Testis (tissue), 2 donors: ENCODE measurements at regions not wholly inside any gene's neighbourhood (a gene's known extent, or its start where the extent isn't known, plus 50 kb on each side); places are given as distances from the start of the nearest gene placed in this dataset.

Experiments
- DNase-seq: peaks from one replicate; pipeline ENCODE4 v3.0.0-alpha.2; 2019
- H3K27ac ChIP-seq, 2 donors: fragments of 200-600 bp; sonication (generic); one replicate each; pipeline ENCODE4 v1.5.1; 2019
- H3K27me3 ChIP-seq: fragments of 200-600 bp; sonication (generic); one replicate; pipeline ENCODE4 v1.5.1; 2019
- H3K36me3 ChIP-seq: fragments of 200-600 bp; sonication (generic); one replicate; pipeline ENCODE4 v1.5.1; 2017; ENCODE audit warnings: low read depth; ENCODE audit errors: missing control alignments
- H3K4me1 ChIP-seq: fragments of 200-600 bp; sonication (generic); one replicate; pipeline ENCODE4 v1.5.1; 2019
- H3K4me3 ChIP-seq, 2 donors: fragments of 200-600 bp; sonication (generic); one replicate each; pipeline ENCODE4 v1.5.1; 2017 to 2019
- H3K9me3 ChIP-seq: fragments of 200-600 bp; sonication (generic); one replicate; pipeline ENCODE4 v1.5.1; 2017
- CTCF ChIP-seq, 3 experiments: fragments of 450-650 bp in 2 of 3; fragments of 200-600 bp in 1 of 3; sonication (generic) in 1 of 3; IDR thresholded peaks; one replicate each; pipeline ENCODE4 v1.5.1; 2016 to 2019; ENCODE audit warnings: antibody characterized with exemption in 3 of 3, mild to moderate bottlenecking in 2 of 3, moderate library complexity in 1 of 3
- POLR2A ChIP-seq: fragments of 450-650 bp; IDR thresholded peaks from one replicate; pipeline ENCODE4 v1.6.1; 2017; ENCODE audit warnings: antibody characterized with exemption, mild to moderate bottlenecking, moderate library complexity
- WGBS, 2 donors: methylation state at CpG; one replicate each; pipeline ENCODE4 v1.1.5; 2018; 5-methylcytosine and 5-hydroxymethylcytosine counted together
- intact Hi-C: fragments of 100-400 bp; cut with DNase I; formaldehyde crosslinking; loops from one replicate; pipeline ENCODE4 v1.15.1; 2023; ENCODE audit warnings: low total_unique reads

- DNase-seq = no peak
- Histone ChIP-seq H3K4me1 (no peaks in the 10 kb centered on the region), H3K4me3 (no peak overlapping the region), H3K27me3 (no peaks in the 10 kb centered on the region), H3K9me3 (no peaks in the 10 kb centered on the region), H3K27ac (no peak overlapping the region), H3K36me3 (no peaks in the 10 kb centered on the region)
- TF ChIP-seq CTCF (IDR thresholded peaks at IDR 0.05) (no peak), POLR2A (no peak)
- intact Hi-C loops = no loop called here
- WGBS, 2 donors = 66 to 71% methylated on average over 8 of the region's 8 CpGs
Measured at GRCh38 chr11:133705074-133705648, 140.2 kb downstream of the SPATA19 start.

- no peaks in the 10 kb centered on the region for H3K9me3 ChIP-seq
- no peaks in the 10 kb centered on the region for H3K27me3 ChIP-seq
- no peaks in the 10 kb centered on the region for H3K36me3 ChIP-seq
- H3K4me1 ChIP-seq = no peaks in the 10 kb centered on the region
- no peak for DNase-seq
- no peak overlapping the region for H3K27ac ChIP-seq
- H3K4me3 ChIP-seq = no peak overlapping the region
- WGBS, 2 donors = 89 to 91% methylated on average over 5 of the region's 5 CpGs
- TF ChIP-seq POLR2A (no peak), CTCF (IDR thresholded peaks at IDR 0.05) (no peak)
- intact Hi-C loops = no loop called here
Measured at GRCh38 chr11:133699071-133699470, 146.2 kb downstream of the SPATA19 start.

GRCh38 chr11:133698654-133699053, 146.7 kb downstream of the SPATA19 start:
- Histone ChIP-seq H3K9me3 (no peaks in the 10 kb centered on the region), H3K27ac (no peak overlapping the region), H3K27me3 (no peaks in the 10 kb centered on the region), H3K4me3 (no peak overlapping the region), H3K4me1 (no peaks in the 10 kb centered on the region), H3K36me3 (no peaks in the 10 kb centered on the region)
- 77 to 88% methylated on average over 1 of the region's 1 CpG for WGBS, 2 donors
- no peak for DNase-seq
- intact Hi-C loops = no loop called here
- TF ChIP-seq POLR2A (no peak), CTCF (IDR thresholded peaks at IDR 0.05) (no peak)

GRCh38 chr11:133697603-133698180, 147.6 kb downstream of the SPATA19 start:
- TF ChIP-seq CTCF (IDR thresholded peaks at IDR 0.05) = no peak
- TF ChIP-seq POLR2A = no peak
- intact Hi-C loops = no loop called here
- H3K9me3 ChIP-seq = no peaks in the 10 kb centered on the region
- H3K27ac ChIP-seq = no peak overlapping the region
- no peaks in the 10 kb centered on the region for H3K36me3 ChIP-seq
- no peaks in the 10 kb centered on the region for H3K4me1 ChIP-seq
- DNase-seq = no peak
- H3K27me3 ChIP-seq = no peaks in the 10 kb centered on the region
- H3K4me3 ChIP-seq = no peak overlapping the region
- 71 to 80% methylated on average over 4 of the region's 4 CpGs for WGBS, 2 donors

- DNase-seq = no peak
Measured at GRCh38 chr11:133697161-133697560, 148.2 kb downstream of the SPATA19 start.

More at GRCh38 chr11:133697161-133697560, 148.2 kb downstream of the SPATA19 start:
- Histone ChIP-seq H3K27ac (no peak overlapping the region), H3K4me3 (no peak overlapping the region), H3K4me1 (no peaks in the 10 kb centered on the region), H3K27me3 (no peaks in the 10 kb centered on the region), H3K9me3 (no peaks in the 10 kb centered on the region), H3K36me3 (no peaks in the 10 kb centered on the region)
- intact Hi-C loops = no loop called here
- TF ChIP-seq CTCF (IDR thresholded peaks at IDR 0.05) (no peak), POLR2A (no peak)
- 75 to 76% methylated on average over 5 of the region's 5 CpGs for WGBS, 2 donors
